Trophoblast cell (in vitro differentiated cells and primary cell): ENCODE measurements at regions not wholly inside any gene's neighbourhood (a gene's known extent, or its start where the extent isn't known, plus 50 kb on each side); places are given as distances from the start of the nearest gene placed in this dataset.

Experiments
- DNase-seq, 2 donors: peaks; one replicate each; pipeline ENCODE4 v3.0.0-alpha.2; 2016
- H2AFZ ChIP-seq: 2 replicates; pipeline ENCODE4 v1.6.1; 2013; ENCODE audit warnings: low read length, moderate library complexity, mild to moderate bottlenecking; ENCODE audit not compliant: insufficient read depth, poor library complexity
- H2AK5ac ChIP-seq: 2 replicates; pipeline ENCODE4 v1.6.1; 2013; ENCODE audit warnings: mild to moderate bottlenecking, low read length
- H2BK120ac ChIP-seq: 2 replicates; pipeline ENCODE4 v1.6.1; 2013; ENCODE audit warnings: low read length, mild to moderate bottlenecking, moderate library complexity; ENCODE audit not compliant: insufficient read depth, poor library complexity
- H2BK12ac ChIP-seq: 2 replicates; pipeline ENCODE4 v1.6.1; 2013; ENCODE audit warnings: mild to moderate bottlenecking, low read length, moderate library complexity
- H2BK5ac ChIP-seq: 2 replicates; pipeline ENCODE4 v1.6.1; 2013; ENCODE audit warnings: low read length, low read depth, moderate library complexity, mild to moderate bottlenecking; ENCODE audit not compliant: poor library complexity
- H3K14ac ChIP-seq: 2 replicates; pipeline ENCODE4 v1.6.1; 2013; ENCODE audit warnings: mild to moderate bottlenecking, low read length
- H3K18ac ChIP-seq: 2 replicates; pipeline ENCODE4 v1.6.1; 2013; ENCODE audit warnings: mild to moderate bottlenecking, low read length
- H3K23ac ChIP-seq: 2 replicates; pipeline ENCODE4 v1.6.1; 2013; ENCODE audit warnings: low read length
- H3K27ac ChIP-seq: 2 replicates; pipeline ENCODE4 v1.5.1; 2013; ENCODE audit warnings: low read depth, mild to moderate bottlenecking, inconsistent platforms, low read length, moderate library complexity
- H3K27me3 ChIP-seq: 2 replicates; pipeline ENCODE4 v1.6.1; 2013; ENCODE audit warnings: inconsistent platforms, mild to moderate bottlenecking, low read length, moderate library complexity; ENCODE audit not compliant: insufficient read depth
- H3K36me3 ChIP-seq, 2 experiments: 1 replicate in 1 of 2; 2 replicates in 1 of 2; pipeline ENCODE4 v1.6.1; 2013; ENCODE audit warnings: low read length in 2 of 2, mild to moderate bottlenecking in 2 of 2, moderate library complexity in 1 of 2; ENCODE audit not compliant: insufficient read depth in 2 of 2, control insufficient read depth in 1 of 2
- H3K4ac ChIP-seq: 2 replicates; pipeline ENCODE4 v1.6.1; 2013; ENCODE audit warnings: low read depth, mild to moderate bottlenecking, low read length, moderate library complexity
- H3K4me1 ChIP-seq, 2 experiments: 1 replicate in 1 of 2; 2 replicates in 1 of 2; pipeline ENCODE4 v1.6.1; 2013; ENCODE audit warnings: low read length in 2 of 2, mild to moderate bottlenecking in 2 of 2, moderate library complexity in 1 of 2; ENCODE audit not compliant: insufficient read depth in 2 of 2, control insufficient read depth in 1 of 2
- H3K4me2 ChIP-seq: 2 replicates; pipeline ENCODE4 v1.6.1; 2013; ENCODE audit warnings: inconsistent platforms, mild to moderate bottlenecking, low read length, moderate library complexity
- H3K4me3 ChIP-seq: 2 replicates; pipeline ENCODE4 v1.5.1; 2013; ENCODE audit warnings: mild to moderate bottlenecking, low read depth, low read length, inconsistent platforms
- H3K79me1 ChIP-seq: one replicate; pipeline ENCODE4 v1.6.1; 2013; ENCODE audit warnings: low read length
- H3K79me2 ChIP-seq: 2 replicates; pipeline ENCODE4 v1.6.1; 2013; ENCODE audit warnings: low read length, mild to moderate bottlenecking; ENCODE audit not compliant: control insufficient read depth, insufficient read depth, poor library complexity
- H3K9ac ChIP-seq: 2 replicates; pipeline ENCODE4 v1.6.1; 2013; ENCODE audit warnings: mild to moderate bottlenecking, low read length
- H3K9me3 ChIP-seq: 2 replicates; pipeline ENCODE4 v1.6.1; 2013; ENCODE audit warnings: low read depth, mild to moderate bottlenecking, control low read depth, inconsistent platforms, low read length; ENCODE audit not compliant: insufficient read depth
- H4K12ac ChIP-seq: 2 replicates; pipeline ENCODE4 v1.6.1; 2013; ENCODE audit warnings: low read depth, mild to moderate bottlenecking, low read length, moderate library complexity
- H4K8ac ChIP-seq: 2 replicates; pipeline ENCODE4 v1.6.1; 2013; ENCODE audit warnings: low read depth, mild to moderate bottlenecking, low read length, moderate library complexity
- H4K91ac ChIP-seq: one replicate; pipeline ENCODE4 v1.6.1; 2013; ENCODE audit warnings: low read depth, mild to moderate bottlenecking, low read length, moderate library complexity
- WGBS: extraction: QIAGEN DNeasy Blood & Tissue Kit; methylation state at CpG from one replicate; pipeline ENCODE4 v1.1.7; 2013; ENCODE audit warnings: missing lambda C conversion rate; ENCODE audit not compliant: insufficient read length, insufficient coverage; ENCODE audit errors: extremely low coverage; 5-methylcytosine and 5-hydroxymethylcytosine counted together

DNA sequence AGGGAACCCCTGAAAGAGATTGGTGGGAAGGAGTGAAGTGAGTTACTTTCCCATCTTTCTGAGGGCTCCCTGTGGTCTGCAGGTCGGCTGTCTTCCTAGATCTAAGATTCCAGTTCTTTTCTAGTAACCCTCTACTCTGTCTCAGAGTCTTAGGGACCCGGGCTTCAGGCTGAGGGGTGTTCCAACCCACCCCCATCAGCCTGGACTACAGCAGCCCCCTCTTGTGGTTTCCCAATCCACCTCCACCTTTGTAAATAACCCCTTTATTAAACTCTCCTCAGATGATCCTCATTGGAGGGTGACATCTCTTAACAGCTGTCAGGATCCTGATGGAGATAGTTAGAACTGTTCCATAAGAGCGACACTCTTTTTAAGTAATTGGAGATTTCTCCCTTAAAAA lies 300.4 kb downstream of the LRFN2 start:
- Histone ChIP-seq H2BK12ac (no peak overlapping the region), H3K4ac (no peak overlapping the region), H2AFZ (no peak overlapping the region), H3K23ac (no peak overlapping the region), H3K4me3 (no peak overlapping the region), H3K79me1 (no peaks in the 10 kb centered on the region), H2BK120ac (no peak overlapping the region), H2BK5ac (no peak overlapping the region), H3K4me1 (no peaks in the 10 kb centered on the region), H3K4me2 (no peak overlapping the region), H3K14ac (no peak overlapping the region), H3K36me3 (no peaks in the 10 kb centered on the region), H4K91ac (no peak overlapping the region), H4K8ac (no peak overlapping the region), H3K18ac (no peak overlapping the region), H3K27me3 (no peaks in the 10 kb centered on the region), H2AK5ac (no peak overlapping the region), H3K9me3 (peaks cover 1% of the 10 kb centered on the region), H3K9ac (no peak overlapping the region), H3K27ac (no peak overlapping the region), H3K79me2 (no peaks in the 10 kb centered on the region), H4K12ac (no peak overlapping the region)
- no CpG with 5 or more reads among the region's 3 CpGs for WGBS
- no peak for DNase-seq

DNA sequence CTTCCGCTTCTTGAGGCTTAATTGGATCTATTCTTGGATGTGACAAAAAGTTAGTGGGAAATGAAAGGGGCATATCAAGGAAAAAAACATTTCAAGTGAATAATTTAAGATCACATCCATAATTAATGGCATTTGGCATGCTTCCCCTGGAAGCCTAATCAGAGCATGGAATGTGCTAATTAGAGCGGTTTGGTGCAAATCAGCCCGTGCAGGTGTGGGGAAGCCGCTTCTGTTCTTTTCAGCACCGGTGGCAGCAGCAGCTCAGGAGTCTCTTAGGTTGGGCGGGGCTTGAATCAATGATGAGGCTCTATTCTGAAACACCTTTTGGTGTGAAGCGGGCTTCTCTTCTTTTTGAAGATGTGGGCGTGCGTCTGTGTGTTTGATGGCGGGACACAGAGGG lies 301.2 kb downstream of the LRFN2 start:
- Histone ChIP-seq H2BK120ac (no peak overlapping the region), H3K4ac (no peak overlapping the region), H3K9me3 (peaks cover 1% of the 10 kb centered on the region), H3K4me3 (no peak overlapping the region), H3K79me2 (no peaks in the 10 kb centered on the region), H4K91ac (no peak overlapping the region), H3K79me1 (no peaks in the 10 kb centered on the region), H4K12ac (no peak overlapping the region), H3K9ac (no peak overlapping the region), H3K18ac (no peak overlapping the region), H2BK5ac (no peak overlapping the region), H2BK12ac (no peak overlapping the region), H3K14ac (no peak overlapping the region), H3K4me1 (no peaks in the 10 kb centered on the region), H2AK5ac (no peak overlapping the region), H3K27me3 (no peaks in the 10 kb centered on the region), H4K8ac (no peak overlapping the region), H3K36me3 (no peaks in the 10 kb centered on the region), H3K23ac (no peak overlapping the region), H3K4me2 (no peak overlapping the region), H2AFZ (no peak overlapping the region), H3K27ac (no peak overlapping the region)
- WGBS: no CpG with 5 or more reads among the region's 10 CpGs
- no peak for DNase-seq

DNA sequence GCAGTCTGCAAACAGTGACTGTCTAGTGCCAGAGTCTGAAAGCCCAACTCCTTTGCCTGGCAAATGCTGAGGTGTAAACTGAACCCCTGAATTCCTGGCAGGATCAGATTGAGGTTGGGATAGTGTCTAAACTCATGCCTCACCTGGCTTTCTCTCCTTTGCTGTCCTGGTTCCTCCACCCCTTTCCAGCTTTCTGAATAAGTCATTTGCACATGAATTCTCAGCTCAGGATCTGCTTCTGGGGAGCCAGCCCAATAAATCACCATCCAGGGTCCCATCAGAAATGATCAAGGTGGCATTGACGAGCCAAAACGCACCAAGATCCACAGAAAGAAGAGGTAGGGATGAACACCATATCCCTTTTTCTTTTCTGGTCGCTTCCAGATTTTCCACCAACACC lies 301.6 kb downstream of the LRFN2 start:
- no peaks in the 10 kb centered on the region for H3K4me1 ChIP-seq
- no peak overlapping the region for H3K18ac ChIP-seq
- H4K91ac ChIP-seq: no peak overlapping the region

DNA sequence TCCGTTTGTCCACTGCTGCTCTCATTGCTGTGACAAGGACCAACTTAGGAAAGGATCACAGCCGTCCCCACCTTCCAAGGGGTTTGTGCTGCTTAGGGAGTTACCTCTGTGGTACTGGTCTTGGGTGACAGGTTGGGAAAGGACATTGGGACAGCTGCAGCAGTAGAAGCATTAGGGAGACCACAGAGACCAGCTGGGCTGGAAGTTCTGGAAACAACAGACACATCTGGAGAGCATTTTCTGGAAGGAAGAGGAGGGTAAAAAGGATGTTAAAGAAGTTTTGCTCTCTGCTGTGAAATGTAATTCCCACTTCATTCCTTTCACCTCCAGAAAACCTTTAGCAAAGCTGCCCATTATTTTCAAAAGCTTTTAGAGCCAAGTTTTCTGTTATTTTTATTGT lies 304.2 kb downstream of the LRFN2 start:
- Histone ChIP-seq H3K14ac (no peak overlapping the region), H3K23ac (no peak overlapping the region), H3K4me1 (no peaks in the 10 kb centered on the region), H2BK12ac (no peak overlapping the region), H3K36me3 (no peaks in the 10 kb centered on the region), H3K27ac (no peak overlapping the region), H2BK5ac (no peak overlapping the region), H3K79me1 (no peaks in the 10 kb centered on the region), H3K4ac (no peak overlapping the region), H3K9ac (no peak overlapping the region), H4K12ac (no peak overlapping the region), H3K27me3 (no peaks in the 10 kb centered on the region), H3K4me2 (no peak overlapping the region), H4K8ac (no peak overlapping the region), H3K18ac (no peak overlapping the region), H3K9me3 (peaks cover 1% of the 10 kb centered on the region), H2AK5ac (no peak overlapping the region), H3K4me3 (no peak overlapping the region), H4K91ac (no peak overlapping the region), H2AFZ (no peak overlapping the region), H2BK120ac (no peak overlapping the region), H3K79me2 (no peaks in the 10 kb centered on the region)
- no CpG with 5 or more reads among the region's 2 CpGs for WGBS
- DNase-seq: no peak

More for the DNA sequence above, 301.6 kb downstream of the LRFN2 start:
- Histone ChIP-seq H3K9ac (no peak overlapping the region), H3K23ac (no peak overlapping the region), H3K4me3 (no peak overlapping the region), H2AFZ (no peak overlapping the region), H3K36me3 (no peaks in the 10 kb centered on the region), H3K14ac (no peak overlapping the region), H2BK5ac (no peak overlapping the region), H2BK120ac (no peak overlapping the region), H4K8ac (no peak overlapping the region), H3K4me2 (no peak overlapping the region), H2BK12ac (no peak overlapping the region), H2AK5ac (no peak overlapping the region), H4K12ac (no peak overlapping the region), H3K27me3 (no peaks in the 10 kb centered on the region), H3K4ac (no peak overlapping the region), H3K9me3 (peaks cover 1% of the 10 kb centered on the region), H3K27ac (no peak overlapping the region), H3K79me1 (no peaks in the 10 kb centered on the region), H3K79me2 (no peaks in the 10 kb centered on the region)
- DNase-seq: no peak
- WGBS: no CpG with 5 or more reads among the region's 3 CpGs
